H9 (cell line): ENCODE measurements at regions not wholly inside any gene's neighbourhood (a gene's known extent, or its start where the extent isn't known, plus 50 kb on each side); places are given as distances from the start of the nearest gene placed in this dataset.

Experiments used
- DNase-seq: peaks from one replicate; pipeline ENCODE4 v3.0.0-alpha.2; 2017
- H2AFZ ChIP-seq: one replicate; pipeline ENCODE4 v1.6.1; 2013; ENCODE audit warnings: mild to moderate bottlenecking, low read length, control low read depth, moderate library complexity
- H2AK5ac ChIP-seq: 2 replicates; pipeline ENCODE4 v1.6.1; 2013; ENCODE audit warnings: low read length, control low read depth, mixed read lengths; ENCODE audit not compliant: insufficient read length
- H2BK120ac ChIP-seq: one replicate; pipeline ENCODE4 v1.6.1; 2013; ENCODE audit warnings: low read depth, mild to moderate bottlenecking, low read length, control low read depth, inconsistent platforms; ENCODE audit not compliant: poor library complexity, severe bottlenecking
- H2BK12ac ChIP-seq: 2 replicates; pipeline ENCODE4 v1.6.1; 2013; ENCODE audit warnings: low read length, control low read depth, mixed read lengths, low read depth; ENCODE audit not compliant: insufficient read length
- H2BK15ac ChIP-seq: 2 replicates; pipeline ENCODE4 v1.6.1; 2013; ENCODE audit warnings: low read depth, low read length, control low read depth
- H2BK20ac ChIP-seq: one replicate; pipeline ENCODE4 v1.6.1; 2013; ENCODE audit warnings: low read depth, mild to moderate bottlenecking, low read length, control low read depth, inconsistent platforms; ENCODE audit not compliant: poor library complexity, severe bottlenecking
- H2BK5ac ChIP-seq: 2 replicates; pipeline ENCODE4 v1.6.1; 2013; ENCODE audit warnings: low read length, control low read depth, mixed read lengths; ENCODE audit not compliant: insufficient read length
- H3K14ac ChIP-seq: 2 replicates; pipeline ENCODE4 v1.6.1; 2013; ENCODE audit warnings: low read length, control low read depth; ENCODE audit not compliant: insufficient read depth
- H3K18ac ChIP-seq: 2 replicates; pipeline ENCODE4 v1.6.1; 2013; ENCODE audit warnings: low read depth, mild to moderate bottlenecking, mixed read lengths, low read length, control low read depth; ENCODE audit not compliant: insufficient read length
- H3K23ac ChIP-seq: 2 replicates; pipeline ENCODE4 v1.6.1; 2013; ENCODE audit warnings: low read length, control low read depth, mixed read lengths, low read depth; ENCODE audit not compliant: insufficient read length
- H3K23me2 ChIP-seq: 2 replicates; pipeline ENCODE4 v1.6.1; 2013; ENCODE audit warnings: low read depth, mild to moderate bottlenecking, mixed read lengths, low read length, control low read depth; ENCODE audit not compliant: insufficient read length, poor library complexity, severe bottlenecking
- H3K27ac ChIP-seq: 2 replicates; pipeline ENCODE4 v1.5.1; 2013; ENCODE audit warnings: low read length, control low read depth, mixed read lengths, low read depth; ENCODE audit not compliant: insufficient read length
- H3K27me3 ChIP-seq: 2 replicates; pipeline ENCODE4 v1.6.1; 2013; ENCODE audit warnings: low read length, control low read depth, inconsistent platforms; ENCODE audit not compliant: insufficient read depth
- H3K4ac ChIP-seq: 2 replicates; pipeline ENCODE4 v1.6.1; 2013; ENCODE audit warnings: low read depth, mild to moderate bottlenecking, control low read depth, inconsistent platforms, low read length, moderate library complexity
- H3K4me1 ChIP-seq: 2 replicates; pipeline ENCODE4 v1.6.1; 2013; ENCODE audit warnings: low read length, control low read depth, inconsistent platforms; ENCODE audit not compliant: insufficient read depth
- H3K4me2 ChIP-seq: 2 replicates; pipeline ENCODE4 v1.6.1; 2013; ENCODE audit warnings: low read length, control low read depth, mixed read lengths; ENCODE audit not compliant: insufficient read length, insufficient read depth
- H3K56ac ChIP-seq: 2 replicates; pipeline ENCODE4 v1.6.1; 2013; ENCODE audit warnings: low read depth, mild to moderate bottlenecking, mixed read lengths, low read length, control low read depth; ENCODE audit not compliant: insufficient read length
- H3K79me1 ChIP-seq: 2 replicates; pipeline ENCODE4 v1.6.1; 2013; ENCODE audit warnings: low read depth, mild to moderate bottlenecking, moderate library complexity, low read length, control low read depth, inconsistent platforms; ENCODE audit not compliant: insufficient read depth, poor library complexity, severe bottlenecking
- H3K79me2 ChIP-seq: 2 replicates; pipeline ENCODE4 v1.6.1; 2013; ENCODE audit warnings: low read length, control low read depth, inconsistent platforms; ENCODE audit not compliant: insufficient read depth
- H3K9ac ChIP-seq: 2 replicates; pipeline ENCODE4 v1.6.1; 2013; ENCODE audit warnings: low read length, control low read depth, mixed read lengths; ENCODE audit not compliant: insufficient read length; ENCODE audit errors: extremely low read depth
- H3K9me3 ChIP-seq: one replicate; pipeline ENCODE4 v1.6.1; 2013; ENCODE audit warnings: low read depth, low read length, inconsistent platforms; ENCODE audit not compliant: control insufficient read depth
- H3T11ph ChIP-seq: one replicate; pipeline ENCODE4 v1.6.1; 2013; ENCODE audit warnings: mild to moderate bottlenecking, low read length, control low read depth, inconsistent platforms
- H4K20me1 ChIP-seq: one replicate; pipeline ENCODE4 v1.6.1; 2013; ENCODE audit not compliant: control insufficient read depth, insufficient read length, insufficient read depth
- H4K5ac ChIP-seq: 2 replicates; pipeline ENCODE4 v1.6.1; 2013; ENCODE audit warnings: low read depth, mild to moderate bottlenecking, mixed read lengths, low read length, control low read depth; ENCODE audit not compliant: insufficient read length
- H4K8ac ChIP-seq: replicated peaks from 2 replicates; pipeline ENCODE4 v1.6.1; 2013; ENCODE audit warnings: low read length, control low read depth, mixed read lengths, low read depth; ENCODE audit not compliant: insufficient read length
- H4K91ac ChIP-seq: 2 replicates; pipeline ENCODE4 v1.6.1; 2013; ENCODE audit warnings: low read depth, mild to moderate bottlenecking, moderate library complexity, mixed read lengths, low read length, control low read depth; ENCODE audit not compliant: insufficient read length
- H3K27ac Mint-ChIP-seq, 3 experiments: 2 replicates in 2 of 3; 3 replicates in 1 of 3; pipeline ENCODE4 v1.8.0; 2020 to 2021; ENCODE audit warnings: mixed read lengths in 3 of 3, mild to moderate bottlenecking in 1 of 3, moderate library complexity in 1 of 3
- H3K27me3 Mint-ChIP-seq: 2 replicates; pipeline ENCODE4 v1.8.0; 2021; ENCODE audit warnings: low read depth, mild to moderate bottlenecking, moderate library complexity, mixed read lengths
- H3K36me3 Mint-ChIP-seq, 3 experiments: 2 replicates in 2 of 3; 3 replicates in 1 of 3; pipeline ENCODE4 v1.8.0; 2020 to 2021; ENCODE audit warnings: low read depth in 3 of 3, mixed read lengths in 3 of 3; ENCODE audit not compliant: insufficient read depth in 1 of 3
- H3K4me1 Mint-ChIP-seq, 2 experiments: 2 replicates each; pipeline ENCODE4 v1.8.0; 2020; ENCODE audit warnings: mixed read lengths in 2 of 2
- H3K4me3 Mint-ChIP-seq, 2 experiments: 2 replicates in 1 of 2; 3 replicates in 1 of 2; pipeline ENCODE4 v1.8.0; 2020 to 2021; ENCODE audit warnings: mild to moderate bottlenecking in 2 of 2, mixed read lengths in 2 of 2, moderate library complexity in 1 of 2
- H3K9me3 Mint-ChIP-seq, 2 experiments: 2 replicates in 1 of 2; 3 replicates in 1 of 2; pipeline ENCODE4 v1.8.0; 2020; ENCODE audit warnings: mild to moderate bottlenecking in 2 of 2, mixed read lengths in 2 of 2, moderate library complexity in 1 of 2
- WGBS: extraction: QIAGEN DNeasy Blood & Tissue Kit; methylation state at CpG from one replicate; pipeline ENCODE4 v1.1.7; 2013; ENCODE audit warnings: missing lambda C conversion rate, low lambda C conversion rate, mixed read lengths; ENCODE audit not compliant: insufficient read length; ENCODE audit errors: extremely low coverage; 5-methylcytosine and 5-hydroxymethylcytosine counted together
- TF ChIP-seq, protein P1 (sequence below): fragments of 200-600 bp; sonication (generic); conservative IDR thresholded peaks from 3 replicates; pipeline ENCODE4 v1.8.0; 2021; ENCODE audit warnings: antibody characterized with exemption, mild to moderate bottlenecking

DNA sequence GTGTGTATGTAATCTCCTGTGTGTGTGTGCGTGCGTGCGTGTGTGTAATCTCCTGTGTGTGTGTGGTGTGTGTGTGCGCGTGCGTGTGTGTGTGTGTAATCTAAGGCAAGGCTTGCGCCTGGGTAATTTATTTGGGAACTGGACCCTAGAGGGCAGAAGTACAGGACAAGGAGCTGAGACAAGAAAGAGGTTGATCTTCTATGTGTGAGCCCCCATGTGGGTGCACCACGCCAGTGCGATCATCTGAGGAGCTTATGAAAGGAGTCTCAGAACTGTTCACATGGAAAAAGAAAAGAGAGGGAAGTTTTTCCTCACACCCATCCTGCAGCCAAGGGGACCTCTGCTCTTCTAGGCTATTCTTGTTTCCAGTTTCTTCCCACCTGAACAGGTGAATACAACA, 220.1 kb upstream of the GGTLC1 start:
- Histone ChIP-seq H3K23ac (no peak overlapping the region), H3K4me1 (0 out of 2 replicates have a peak, but pooled peaks cover 2% of the 10 kb centered on the region), H3K23me2 (no peaks in the 10 kb centered on the region), H4K8ac (no peak overlapping the region), H4K5ac (no peak overlapping the region), H2BK15ac (no peak overlapping the region), H2BK12ac (no peak overlapping the region), H3K27ac (no peak overlapping the region), H3K9me3 (no peaks in the 10 kb centered on the region), H3T11ph (no peak overlapping the region), H3K27me3 (no peaks in the 10 kb centered on the region), H3K79me1 (no peaks in the 10 kb centered on the region), H3K14ac (no peak overlapping the region), H3K79me2 (no peaks in the 10 kb centered on the region), H3K9ac (no peak overlapping the region), H2AFZ (no peak overlapping the region), H4K91ac (no peak overlapping the region), H2BK5ac (no peak overlapping the region), H3K4me2 (no peak overlapping the region), H2AK5ac (no peak overlapping the region), H2BK20ac (no peak overlapping the region), H3K56ac (no peak overlapping the region), H2BK120ac (no peak overlapping the region), H3K18ac (no peak overlapping the region), H4K20me1 (no peaks in the 10 kb centered on the region), H3K4ac (no peak overlapping the region)
- TF ChIP-seq, protein P1, sequence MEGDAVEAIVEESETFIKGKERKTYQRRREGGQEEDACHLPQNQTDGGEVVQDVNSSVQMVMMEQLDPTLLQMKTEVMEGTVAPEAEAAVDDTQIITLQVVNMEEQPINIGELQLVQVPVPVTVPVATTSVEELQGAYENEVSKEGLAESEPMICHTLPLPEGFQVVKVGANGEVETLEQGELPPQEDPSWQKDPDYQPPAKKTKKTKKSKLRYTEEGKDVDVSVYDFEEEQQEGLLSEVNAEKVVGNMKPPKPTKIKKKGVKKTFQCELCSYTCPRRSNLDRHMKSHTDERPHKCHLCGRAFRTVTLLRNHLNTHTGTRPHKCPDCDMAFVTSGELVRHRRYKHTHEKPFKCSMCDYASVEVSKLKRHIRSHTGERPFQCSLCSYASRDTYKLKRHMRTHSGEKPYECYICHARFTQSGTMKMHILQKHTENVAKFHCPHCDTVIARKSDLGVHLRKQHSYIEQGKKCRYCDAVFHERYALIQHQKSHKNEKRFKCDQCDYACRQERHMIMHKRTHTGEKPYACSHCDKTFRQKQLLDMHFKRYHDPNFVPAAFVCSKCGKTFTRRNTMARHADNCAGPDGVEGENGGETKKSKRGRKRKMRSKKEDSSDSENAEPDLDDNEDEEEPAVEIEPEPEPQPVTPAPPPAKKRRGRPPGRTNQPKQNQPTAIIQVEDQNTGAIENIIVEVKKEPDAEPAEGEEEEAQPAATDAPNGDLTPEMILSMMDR = peak; percentile 64
- peaks cover 9 to 15% of the 10 kb centered on the region in 2 experiments; a peak in 4 of 5 replicates for H3K9me3 Mint-ChIP-seq
- DNase-seq = peak; percentile 65
- H3K27me3 Mint-ChIP-seq = no peaks in the 10 kb centered on the region; the same call in 1 of the 2 replicates
- peaks cover 38 to 53% of the 10 kb centered on the region in 2 experiments for H3K4me1 Mint-ChIP-seq
- peak overlapping the region in 1 of 2 experiments; percentile 7; a peak in 2 of 5 replicates for H3K4me3 Mint-ChIP-seq
- peaks cover 0 to 8% (median 1%) of the 10 kb centered on the region in 3 experiments; a peak in 3 of 7 replicates for H3K36me3 Mint-ChIP-seq
- no CpG with 5 or more reads among the region's 9 CpGs for WGBS
- H3K27ac Mint-ChIP-seq = peak overlapping the region in 1 of 3 experiments; percentile 36; a peak in 2 of 7 replicates
